ENCODE measurements at regions not wholly inside any gene's neighbourhood (a gene's known extent, or its start where the extent isn't known, plus 50 kb on each side); places are given as distances from the start of the nearest gene placed in this dataset.

- TF ChIP-seq EGR1 (IDR thresholded peaks at IDR 0.05) (no peak), RAD21 (IDR thresholded peaks at IDR 0.05; ENCODE audit: low read depth) (no peak), TCF12 (IDR thresholded peaks at IDR 0.05; ENCODE audit: low read depth) (no peak), CEBPB (IDR thresholded peaks at IDR 0.05) (no peak), FOXM1 (IDR thresholded peaks at IDR 0.05; ENCODE audit: borderline replicate concordance, low read depth) (no peak), ZBTB7A (IDR thresholded peaks at IDR 0.05; ENCODE audit: low read depth) (no peak), TEAD4 (IDR thresholded peaks at IDR 0.05) (no peak), CREB1 (IDR thresholded peaks at IDR 0.05; ENCODE audit: low read depth) (no peak), TAF1 (IDR thresholded peaks at IDR 0.05; ENCODE audit: low read depth) (no peak), REST (IDR thresholded peaks at IDR 0.05; ENCODE audit: low read depth) (no peak), EP300 (IDR thresholded peaks at IDR 0.05; ENCODE audit: borderline replicate concordance) (no peak), NFIC (IDR thresholded peaks at IDR 0.05) (no peak), YY1 (IDR thresholded peaks at IDR 0.05; ENCODE audit: low read depth) (no peak)
- TF ChIP-seq, protein P1, sequence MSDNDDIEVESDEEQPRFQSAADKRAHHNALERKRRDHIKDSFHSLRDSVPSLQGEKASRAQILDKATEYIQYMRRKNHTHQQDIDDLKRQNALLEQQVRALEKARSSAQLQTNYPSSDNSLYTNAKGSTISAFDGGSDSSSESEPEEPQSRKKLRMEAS (IDR thresholded peaks at IDR 0.05): no peak
- TF ChIP-seq, protein P2, sequence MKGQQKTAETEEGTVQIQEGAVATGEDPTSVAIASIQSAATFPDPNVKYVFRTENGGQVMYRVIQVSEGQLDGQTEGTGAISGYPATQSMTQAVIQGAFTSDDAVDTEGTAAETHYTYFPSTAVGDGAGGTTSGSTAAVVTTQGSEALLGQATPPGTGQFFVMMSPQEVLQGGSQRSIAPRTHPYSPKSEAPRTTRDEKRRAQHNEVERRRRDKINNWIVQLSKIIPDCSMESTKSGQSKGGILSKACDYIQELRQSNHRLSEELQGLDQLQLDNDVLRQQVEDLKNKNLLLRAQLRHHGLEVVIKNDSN (IDR thresholded peaks at IDR 0.05): no peak
Measured at GRCh38 chr11:81007046-81007445, 1566.2 kb upstream of the TENM4 start.

DNA sequence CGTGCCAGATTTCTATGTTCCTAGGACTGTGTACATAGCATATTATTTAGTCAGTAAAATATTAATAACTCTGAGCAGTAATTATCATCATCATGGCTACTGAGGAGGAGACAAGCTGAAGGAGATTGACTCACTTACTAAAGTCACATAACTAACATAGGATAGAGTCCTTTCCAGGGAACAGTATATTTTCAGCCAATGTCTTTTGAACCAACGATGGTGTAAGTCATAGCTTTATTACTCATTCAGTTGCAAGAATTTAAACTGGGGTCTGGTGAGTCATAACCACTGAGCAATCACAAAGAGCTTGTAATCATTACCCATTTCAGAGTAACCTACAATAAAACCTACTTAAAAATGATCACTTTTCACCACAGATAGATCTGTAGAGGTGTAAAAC, 1564.8 kb upstream of the TENM4 start:
- TF ChIP-seq EP300 (IDR thresholded peaks at IDR 0.05; ENCODE audit: borderline replicate concordance) (no peak), CEBPB (IDR thresholded peaks at IDR 0.05) (no peak), TAF1 (IDR thresholded peaks at IDR 0.05; ENCODE audit: low read depth) (no peak), YY1 (IDR thresholded peaks at IDR 0.05; ENCODE audit: low read depth) (no peak), TEAD4 (IDR thresholded peaks at IDR 0.05) (no peak)

DNA sequence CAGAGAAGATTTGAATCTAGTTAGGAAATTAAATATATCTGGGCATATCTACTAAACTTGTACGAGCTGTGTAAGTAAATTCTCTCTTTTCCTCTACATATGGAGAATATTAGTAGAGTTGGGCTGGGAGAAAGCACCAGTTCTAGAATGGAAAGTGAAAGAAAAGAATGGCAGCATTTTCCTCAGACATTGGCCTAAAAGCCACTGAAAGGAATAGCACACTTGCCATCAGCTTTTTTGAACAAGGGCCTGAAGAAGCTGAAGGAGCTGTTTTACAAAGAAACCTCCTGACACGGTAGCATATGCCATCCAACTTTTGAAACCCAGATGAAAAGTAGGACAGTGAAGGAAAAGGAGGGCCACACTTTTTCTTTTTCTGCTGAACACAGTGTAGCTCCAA, 1563.7 kb upstream of the TENM4 start:
- TF ChIP-seq TCF12 (IDR thresholded peaks at IDR 0.05; ENCODE audit: low read depth) (no peak), NFIC (IDR thresholded peaks at IDR 0.05) (no peak), TAF1 (IDR thresholded peaks at IDR 0.05; ENCODE audit: low read depth) (no peak)

- TF ChIP-seq TAF1 (IDR thresholded peaks at IDR 0.05; ENCODE audit: low read depth): no peak
- TF ChIP-seq, protein P1 (IDR thresholded peaks at IDR 0.05): no peak
Measured at GRCh38 chr11:81002374-81002773, 1561.5 kb upstream of the TENM4 start.

DNA sequence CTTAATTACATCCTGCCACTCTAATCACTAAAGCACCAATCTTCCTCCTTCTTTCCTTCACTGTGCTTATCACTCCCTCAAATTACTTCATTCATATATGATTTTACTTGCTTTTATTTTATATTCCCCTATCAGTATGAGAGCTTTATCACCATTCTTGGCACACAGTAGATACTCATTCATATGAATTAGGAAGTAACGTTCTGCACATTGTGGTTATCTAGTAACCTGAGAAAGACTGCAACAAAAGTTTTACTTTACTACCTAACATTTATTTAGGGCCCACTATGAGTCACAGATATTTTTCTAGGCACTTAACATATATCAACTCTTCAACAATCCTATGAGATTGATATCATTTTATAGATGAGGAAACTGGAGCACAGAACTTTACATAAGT, 1559.9 kb upstream of the TENM4 start:
- TF ChIP-seq NFIC (IDR thresholded peaks at IDR 0.05) (no peak), CREB1 (IDR thresholded peaks at IDR 0.05; ENCODE audit: low read depth) (no peak), TAF1 (IDR thresholded peaks at IDR 0.05; ENCODE audit: low read depth) (no peak), REST (IDR thresholded peaks at IDR 0.05; ENCODE audit: low read depth) (no peak), RAD21 (IDR thresholded peaks at IDR 0.05; ENCODE audit: low read depth) (no peak), ZBTB7A (IDR thresholded peaks at IDR 0.05; ENCODE audit: low read depth) (no peak), EP300 (IDR thresholded peaks at IDR 0.05; ENCODE audit: borderline replicate concordance) (no peak), EGR1 (IDR thresholded peaks at IDR 0.05) (no peak), TCF12 (IDR thresholded peaks at IDR 0.05; ENCODE audit: low read depth) (no peak), CEBPB (IDR thresholded peaks at IDR 0.05) (no peak), TEAD4 (IDR thresholded peaks at IDR 0.05) (no peak), YY1 (IDR thresholded peaks at IDR 0.05; ENCODE audit: low read depth) (no peak), FOXM1 (IDR thresholded peaks at IDR 0.05; ENCODE audit: borderline replicate concordance, low read depth) (no peak)
- TF ChIP-seq, protein P2 (IDR thresholded peaks at IDR 0.05): no peak
- TF ChIP-seq, protein P1 (IDR thresholded peaks at IDR 0.05): no peak

- no peak for TF ChIP-seq TEAD4 (IDR thresholded peaks at IDR 0.05)
- no peak for TF ChIP-seq REST (IDR thresholded peaks at IDR 0.05; ENCODE audit: low read depth)
- TF ChIP-seq CEBPB (IDR thresholded peaks at IDR 0.05): no peak
- TF ChIP-seq EP300 (IDR thresholded peaks at IDR 0.05; ENCODE audit: borderline replicate concordance): no peak
- no peak for TF ChIP-seq ZBTB7A (IDR thresholded peaks at IDR 0.05; ENCODE audit: low read depth)
- no peak for TF ChIP-seq TAF1 (IDR thresholded peaks at IDR 0.05; ENCODE audit: low read depth)
- TF ChIP-seq TCF12 (IDR thresholded peaks at IDR 0.05; ENCODE audit: low read depth): no peak
- TF ChIP-seq CREB1 (IDR thresholded peaks at IDR 0.05; ENCODE audit: low read depth): no peak
- TF ChIP-seq YY1 (IDR thresholded peaks at IDR 0.05; ENCODE audit: low read depth): no peak
- TF ChIP-seq, protein P1 (IDR thresholded peaks at IDR 0.05): no peak
- no peak for TF ChIP-seq FOXM1 (IDR thresholded peaks at IDR 0.05; ENCODE audit: borderline replicate concordance, low read depth)
- no peak for TF ChIP-seq EGR1 (IDR thresholded peaks at IDR 0.05)
- no peak for TF ChIP-seq NFIC (IDR thresholded peaks at IDR 0.05)
- TF ChIP-seq RAD21 (IDR thresholded peaks at IDR 0.05; ENCODE audit: low read depth): no peak
- TF ChIP-seq, protein P2 (IDR thresholded peaks at IDR 0.05): no peak
Measured at GRCh38 chr11:81000334-81000733, 1559.5 kb upstream of the TENM4 start.

Data from Ishikawa (cell line).